Heart left ventricle (tissue), 16 donors: ENCODE measurements at regions not wholly inside any gene's neighbourhood (a gene's known extent, or its start where the extent isn't known, plus 50 kb on each side); places are given as distances from the start of the nearest gene placed in this dataset.

ENCODE experiments used
- ATAC-seq, 4 donors: fragments of 200-7000 bp; cut with Tn5 transposase; one replicate each; pipeline ENCODE4 v1.9.1; 2020 to 2022; ENCODE audit warnings: moderate library complexity in 4 of 4, mild to moderate bottlenecking in 3 of 4, moderate number of reproducible peaks in 1 of 4
- DNase-seq, 5 donors: peaks; one replicate each; pipeline ENCODE4 v3.0.0-alpha.2; 2020
- H3K27ac ChIP-seq, 12 donors: fragments of 200-600 bp; sonication (generic) in 4 of 12; one replicate each; pipeline versions ENCODE4 v1.5.0 to v1.8.0; 2016 to 2022; ENCODE audit warnings: mild to moderate bottlenecking in 2 of 12
- H3K27me3 ChIP-seq, 9 donors: fragments of 200-600 bp; sonication (generic) in 2 of 9; one replicate each; pipeline versions ENCODE4 v1.5.1 to v1.8.0; 2016 to 2022; ENCODE audit warnings: mild to moderate bottlenecking in 3 of 9
- H3K36me3 ChIP-seq, 9 donors: fragments of 200-600 bp; sonication (generic) in 2 of 9; one replicate each; pipeline versions ENCODE4 v1.5.0 to v1.8.0; 2018 to 2022; ENCODE audit warnings: mild to moderate bottlenecking in 2 of 9
- H3K4me1 ChIP-seq, 12 donors: fragments of 200-600 bp; sonication (generic) in 4 of 12; one replicate each; pipeline versions ENCODE4 v1.5.0 to v1.8.0; 2016 to 2022; ENCODE audit warnings: mild to moderate bottlenecking in 3 of 12
- H3K4me3 ChIP-seq, 12 donors: fragments of 200-600 bp; sonication (generic) in 4 of 12; one replicate each; pipeline versions ENCODE4 v1.5.0 to v1.8.0; 2017 to 2022; ENCODE audit warnings: mild to moderate bottlenecking in 9 of 12, moderate library complexity in 4 of 12
- H3K9me3 ChIP-seq, 12 donors: fragments of 200-600 bp; sonication (generic) in 4 of 12; one replicate each; pipeline versions ENCODE4 v1.5.0 to v1.8.0; 2016 to 2022; ENCODE audit warnings: mild to moderate bottlenecking in 1 of 12
- CTCF ChIP-seq, 12 donors: fragments of 200-600 bp; sonication (generic) in 4 of 12; IDR thresholded peaks; one replicate each; pipeline versions ENCODE4 v1.5.0 to v1.8.0; 2018 to 2022; ENCODE audit warnings: antibody characterized with exemption in 12 of 12, mild to moderate bottlenecking in 5 of 12
- POLR2A ChIP-seq, 2 donors: fragments of 450-650 bp; IDR thresholded peaks; one replicate each; pipeline ENCODE4 v1.6.1; 2017; ENCODE audit warnings: antibody characterized with exemption in 2 of 2, mild to moderate bottlenecking in 2 of 2, moderate library complexity in 2 of 2
- WGBS, 4 donors: extraction: QIAGEN DNeasy Blood & Tissue Kit in 2 of 4; methylation state at CpG; one replicate each; pipeline versions ENCODE4 v1.1.5 to v1.1.7; 2013 to 2018; 5-methylcytosine and 5-hydroxymethylcytosine counted together
- intact Hi-C, 10 donors: fragments of 100-400 bp; cut with DNase I; formaldehyde crosslinking; loops; one replicate each; pipeline versions ENCODE4 v1.11.1 to v1.14.2; 2022
- donor health status: ischemic (EF 13 %, LVEDD 7.1; RV severe dilation, severe dysfunction).
- donor health status: healthy with polysubstance abuse.
- donor health status: DM: no; HTN: yes; CAD: no.
- donor health status: DM: no; HTN: no; CAD: no.
- donor health status: ischemic (EF 25% LVEDD 6.9; RV normal size, moderate dysfunction).
- donor health status: ischemic (EF 25% LVEDD 5.7; RV mildly dilated, moderate dysfunction).
- donor health status: healthy.
- donor health status: DM: yes; HTN: yes; CAD: no.
- donor health status: ischemic (EF 35%, LVEDD 5.7; RV mildly dilated, moderate dysfunction).
- donor health status: nonischemic (EF 11% LVEDD 7.7; RV severe dilation, severe dysfunction).
- donor health status: DM: yes; HTN: yes; CAD: no.
- donor health status: PGD.
- donor health status: ischemic (EF 29% LVEDD 5.4; RV normal size, mild dysfunction).
- donor health status: nonischemic (EF 23%, LVEDD 6.1; RV moderate dilation, normal function).

DNA sequence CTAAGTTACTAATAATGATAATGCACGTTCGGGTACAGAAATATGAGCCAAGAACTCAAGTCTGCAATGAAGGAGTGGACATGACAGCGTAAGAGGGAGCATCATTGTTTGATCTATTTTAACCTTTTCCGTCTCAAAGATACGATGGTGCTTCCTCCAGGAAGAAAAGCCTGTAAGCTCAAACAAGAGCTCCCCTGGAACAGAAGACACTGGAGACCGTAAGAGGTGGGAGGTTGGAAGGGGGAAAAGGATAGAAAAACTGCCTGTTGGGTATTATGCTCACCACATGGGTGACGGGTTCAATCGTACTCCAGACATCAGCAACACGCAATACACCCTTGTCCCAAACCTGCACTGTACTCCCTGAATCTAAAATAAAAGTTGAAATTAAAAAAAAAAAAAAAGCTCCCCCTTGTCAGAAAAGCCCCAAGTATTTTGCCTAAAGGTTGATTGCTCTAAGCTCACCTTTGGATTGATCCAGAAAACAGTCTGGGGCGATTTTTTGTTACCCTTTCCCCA is 180.5 kb downstream of the TRIM27 start:
- ATAC-seq: no peak
- H3K27ac ChIP-seq: no peak overlapping the region

GRCh38 chr6:28747083-28747630 is 176.6 kb downstream of the TRIM27 start:
- Histone ChIP-seq H3K4me1 (no peaks in the 10 kb centered on the region), H3K36me3 (no peaks in the 10 kb centered on the region), H3K9me3 (peaks cover 0 to 24% (median 10%) of the 10 kb centered on the region in 12 donors), H3K4me3 (no peak overlapping the region), H3K27ac (no peak overlapping the region), H3K27me3 (peaks cover 0 to 83% (median 28%) of the 10 kb centered on the region in 9 donors)
- ATAC-seq: no peak
- no peak for TF ChIP-seq POLR2A (IDR thresholded peaks at IDR 0.05)
- no peak for TF ChIP-seq CTCF (IDR thresholded peaks at IDR 0.05)
- DNase-seq: no peak
- 18 to 49% (median 30%) methylated on average over 13 of the region's 13 CpGs for WGBS, 4 donors
- intact Hi-C loops: loop anchor here in 1 of 10 donors (10.0 kb wide), 1 partner anchor 48 kb away; no protein-coding TSS in a partner anchor

More for the DNA sequence above, 180.5 kb downstream of the TRIM27 start:
- intact Hi-C loops: loop anchor here in 1 of 10 donors (10.0 kb wide), 1 partner anchor 51 kb away; no protein-coding TSS in a partner anchor
- H3K36me3 ChIP-seq: no peaks in the 10 kb centered on the region
- WGBS, 4 donors: 6 to 12% (median 8%) methylated on average over 10 of the region's 10 CpGs
- no peaks in the 10 kb centered on the region for H3K4me1 ChIP-seq
- peaks cover 8 to 92% (median 57%) of the 10 kb centered on the region in 9 donors for H3K27me3 ChIP-seq
- no peak for DNase-seq
- H3K4me3 ChIP-seq: no peak overlapping the region
- TF ChIP-seq CTCF (IDR thresholded peaks at IDR 0.05) (no peak), POLR2A (IDR thresholded peaks at IDR 0.05) (no peak)
- no peaks in the 10 kb centered on the region for H3K9me3 ChIP-seq

DNA sequence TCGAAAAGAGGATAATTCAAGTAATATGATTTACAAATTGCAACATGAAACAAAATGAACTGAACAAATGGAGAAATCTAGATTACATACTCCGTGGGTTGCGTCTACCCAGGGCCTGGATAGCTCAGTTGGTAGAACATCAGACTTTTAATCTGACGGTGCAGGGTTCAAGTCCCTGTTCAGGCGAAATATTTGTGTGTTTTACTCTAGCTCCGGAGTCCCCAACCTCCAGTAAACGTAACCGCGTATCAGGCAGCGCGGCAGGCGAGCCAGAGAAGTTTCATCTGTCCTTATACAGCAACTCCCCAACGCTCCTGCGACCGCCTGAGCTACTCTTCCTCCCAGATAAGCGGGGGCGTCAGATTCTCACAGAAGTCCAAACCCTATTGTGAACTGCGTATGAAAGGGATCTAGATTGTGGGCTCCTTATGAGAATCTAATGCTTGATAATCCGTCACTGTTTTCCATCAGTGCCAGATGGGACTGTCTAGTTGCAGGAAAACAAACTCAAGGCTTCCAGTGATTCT is 176.1 kb downstream of the TRIM27 start:
- intact Hi-C loops: loop anchor here in 1 of 10 donors (10.0 kb wide), 1 partner anchor 47 kb away; no protein-coding TSS in a partner anchor
- peaks cover 0 to 83% (median 32%) of the 10 kb centered on the region in 9 donors for H3K27me3 ChIP-seq

More for the DNA sequence above, 176.1 kb downstream of the TRIM27 start:
- Histone ChIP-seq H3K9me3 (peaks cover 0 to 24% (median 10%) of the 10 kb centered on the region in 12 donors), H3K4me3 (no peak overlapping the region), H3K4me1 (no peaks in the 10 kb centered on the region), H3K27ac (no peak overlapping the region), H3K36me3 (no peaks in the 10 kb centered on the region)
- no peak for ATAC-seq
- no peak for TF ChIP-seq POLR2A (IDR thresholded peaks at IDR 0.05)
- no peak for TF ChIP-seq CTCF (IDR thresholded peaks at IDR 0.05)
- no peak for DNase-seq
- WGBS, 4 donors: 3 to 5% (median 5%) methylated on average over 19 of the region's 19 CpGs
